ENCODE measurements at regions not wholly inside any gene's neighbourhood (a gene's known extent, or its start where the extent isn't known, plus 50 kb on each side); places are given as distances from the start of the nearest gene placed in this dataset.
"Not testable (repeated sequence)": the region's sequence is repeated elsewhere in the genome, so short reads cannot be mapped to it uniquely, and the experiment has no call there.

DNA sequence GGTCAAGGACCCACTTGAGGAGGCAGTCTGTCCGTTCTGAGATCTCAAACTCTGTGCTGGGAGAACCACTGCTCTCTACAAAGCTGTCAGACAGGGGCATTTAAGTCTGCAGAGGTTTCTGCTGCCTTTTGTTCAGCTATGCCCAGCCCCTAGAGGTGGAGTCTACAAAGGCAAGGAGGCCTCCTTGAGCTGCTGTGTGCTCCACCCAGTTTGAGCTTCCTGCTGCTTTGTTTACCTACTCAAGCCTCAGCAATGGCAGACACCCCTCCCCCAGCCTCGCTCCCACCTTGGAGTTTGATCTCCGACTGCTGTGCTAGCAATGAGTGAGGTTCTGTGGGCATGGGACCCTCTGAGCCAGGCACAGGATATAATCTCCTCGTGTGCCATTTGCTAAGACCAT lies 156.8 kb upstream of the ARPP21 start:
- TF ChIP-seq CTCF, POLR2A (IDR thresholded peaks at IDR 0.05): not testable (repeated sequence)
